KMS-11 (cell line): ENCODE measurements at regions not wholly inside any gene's neighbourhood (a gene's known extent, or its start where the extent isn't known, plus 50 kb on each side); places are given as distances from the start of the nearest gene placed in this dataset.

Experiments used
- H2AFZ ChIP-seq: fragments of 200-600 bp; sonication (generic); 2 replicates; pipeline ENCODE4 v1.6.1; 2016; ENCODE audit warnings: antibody characterized with exemption, mixed run types, low read depth
- H3K27ac ChIP-seq: fragments of 200-600 bp; sonication (generic); 2 replicates; pipeline ENCODE4 v1.6.1; 2016; ENCODE audit warnings: mild to moderate bottlenecking, mixed run types
- H3K27me3 ChIP-seq: fragments of 200-600 bp; sonication (generic); 2 replicates; pipeline ENCODE4 v1.6.1; 2017; ENCODE audit warnings: mild to moderate bottlenecking, low read depth, mixed run types, moderate library complexity; ENCODE audit not compliant: insufficient read depth
- H3K36me3 ChIP-seq: fragments of 200-600 bp; sonication (generic); 2 replicates; pipeline ENCODE4 v1.6.1; 2017; ENCODE audit warnings: mild to moderate bottlenecking, mixed run types; ENCODE audit not compliant: insufficient read depth
- H3K4me1 ChIP-seq: fragments of 200-600 bp; sonication (generic); 2 replicates; pipeline ENCODE4 v1.6.1; 2016; ENCODE audit warnings: mild to moderate bottlenecking, low read depth, mixed run types; ENCODE audit not compliant: poor library complexity, severe bottlenecking
- H3K4me2 ChIP-seq: fragments of 200-600 bp; sonication (generic); 2 replicates; pipeline ENCODE4 v1.7.0; 2016; ENCODE audit warnings: mild to moderate bottlenecking, mixed run types
- H3K4me3 ChIP-seq: fragments of 200-600 bp; sonication (generic); IDR thresholded peaks from 2 replicates; pipeline ENCODE4 v1.6.1; 2017; ENCODE audit warnings: low read depth, low read length, mixed read lengths; ENCODE audit not compliant: insufficient read depth
- H3K79me2 ChIP-seq: fragments of 200-600 bp; sonication (generic); 2 replicates; pipeline ENCODE4 v1.6.1; 2016; ENCODE audit warnings: low read depth, mixed run types; ENCODE audit not compliant: insufficient read depth
- H3K9ac ChIP-seq: fragments of 200-600 bp; sonication (generic); 2 replicates; pipeline ENCODE4 v1.6.1; 2016; ENCODE audit warnings: mild to moderate bottlenecking, mixed run types
- H4K20me1 ChIP-seq: fragments of 200-600 bp; sonication (generic); 2 replicates; pipeline ENCODE4 v1.6.1; 2016; ENCODE audit warnings: mild to moderate bottlenecking, mixed run types; ENCODE audit not compliant: insufficient read depth
- CTCF ChIP-seq: fragments of 200-600 bp; sonication (generic); conservative IDR thresholded peaks from 2 replicates; pipeline ENCODE4 v1.6.1; 2017; ENCODE audit warnings: low read depth, mild to moderate bottlenecking, antibody characterized with exemption, low read length, moderate library complexity, mixed read lengths

GRCh38 chr17:70499067-70499786 is 329.9 kb downstream of the KCNJ2 start:
- Histone ChIP-seq H3K79me2 (no peaks in the 10 kb centered on the region), H3K27ac (no peak overlapping the region), H3K27me3 (no peaks in the 10 kb centered on the region), H3K36me3 (no peaks in the 10 kb centered on the region), H4K20me1 (no peaks in the 10 kb centered on the region), H3K4me3 (no peak overlapping the region), H3K4me2 (no peak overlapping the region), H3K9ac (no peak overlapping the region), H3K4me1 (no peaks in the 10 kb centered on the region), H2AFZ (no peak overlapping the region)
- TF ChIP-seq CTCF, result no peak

- Histone ChIP-seq H3K4me2 (no peak overlapping the region), H3K27ac (no peak overlapping the region), H4K20me1 (no peaks in the 10 kb centered on the region), H2AFZ (no peak overlapping the region), H3K36me3 (no peaks in the 10 kb centered on the region), H3K4me1 (no peaks in the 10 kb centered on the region), H3K9ac (no peak overlapping the region), H3K27me3 (no peaks in the 10 kb centered on the region), H3K79me2 (no peaks in the 10 kb centered on the region), H3K4me3 (no peak overlapping the region)
- no peak for TF ChIP-seq CTCF
Observed at GRCh38 chr17:70503449-70503848, 334.1 kb downstream of the KCNJ2 start.

- no peaks in the 10 kb centered on the region for H3K79me2 ChIP-seq
- H3K4me3 ChIP-seq, result no peak overlapping the region
- no peak overlapping the region for H3K4me2 ChIP-seq
- TF ChIP-seq CTCF, result no peak
- H4K20me1 ChIP-seq, result no peaks in the 10 kb centered on the region
- no peak overlapping the region for H3K27ac ChIP-seq
- no peak overlapping the region for H3K9ac ChIP-seq
- no peak overlapping the region for H2AFZ ChIP-seq
- no peaks in the 10 kb centered on the region for H3K4me1 ChIP-seq
- H3K27me3 ChIP-seq, result no peaks in the 10 kb centered on the region
- H3K36me3 ChIP-seq, result no peaks in the 10 kb centered on the region
Observed at GRCh38 chr17:70510288-70510687, 341.0 kb downstream of the KCNJ2 start.

- no peak for TF ChIP-seq CTCF
- Histone ChIP-seq H2AFZ (no peak overlapping the region), H3K4me2 (no peak overlapping the region), H3K27ac (no peak overlapping the region), H3K27me3 (no peaks in the 10 kb centered on the region), H3K9ac (no peak overlapping the region), H4K20me1 (no peaks in the 10 kb centered on the region), H3K4me1 (no peaks in the 10 kb centered on the region), H3K4me3 (no peak overlapping the region), H3K79me2 (no peaks in the 10 kb centered on the region), H3K36me3 (no peaks in the 10 kb centered on the region)
Observed at GRCh38 chr17:70517816-70518215, 348.5 kb downstream of the KCNJ2 start.
